T-cell (primary cell): ENCODE measurements at regions not wholly inside any gene's neighbourhood (a gene's known extent, or its start where the extent isn't known, plus 50 kb on each side); places are given as distances from the start of the nearest gene placed in this dataset.
"Not testable (repeated sequence)": the region's sequence is repeated elsewhere in the genome, so short reads cannot be mapped to it uniquely, and the experiment has no call there.

Experiments used
- ATAC-seq, 4 experiments: fragments of 200-7000 bp in 3 of 4; fragments of 150-1000 bp in 1 of 4; cut with Tn5 transposase; replicated peaks in 1 of 4; 1 replicate in 3 of 4; 2 replicates in 1 of 4; pipeline ENCODE4 v1.10.0; 2021; ENCODE audit warnings: moderate library complexity in 3 of 4, mild to moderate bottlenecking in 2 of 4, moderate number of reproducible peaks in 1 of 4
- CTCF ChIA-PET, 2 donors: fragments of 300-600 bp; sonication (Branson Sonifier 250); formaldehyde crosslinking; loops; one replicate each; lab custom pipeline; 2022; ENCODE audit warnings: antibody characterized with exemption in 2 of 2; lab: Charles Lee
- POLR2A ChIA-PET, 2 donors: fragments of 300-600 bp; sonication (Branson Sonifier 250); formaldehyde crosslinking; loops; one replicate each; lab custom pipeline; 2022; ENCODE audit warnings: antibody characterized with exemption in 2 of 2; lab: Charles Lee
- DNase-seq, 35 experiments: peaks; one replicate each; pipeline versions ENCODE4 v3.0.0 to v3.0.0-alpha.2; 2013 to 2023
- H3K27ac ChIP-seq: one replicate; pipeline ENCODE4 v1.5.1; 2013; ENCODE audit warnings: low read length
- H3K27me3 ChIP-seq, 2 experiments: replicated peaks in 1 of 2; 1 replicate in 1 of 2; 2 replicates in 1 of 2; pipeline versions ENCODE4 v1.6.1 to v1.7.0; 2013; ENCODE audit warnings: low read length in 1 of 2, mixed read lengths in 1 of 2; ENCODE audit not compliant: control insufficient read depth in 2 of 2, insufficient read depth in 2 of 2; ENCODE audit errors: extremely low read depth in 1 of 2
- H3K36me3 ChIP-seq, 2 donors: 1 replicate in 1 of 2; 2 replicates in 1 of 2; pipeline versions ENCODE4 v1.6.1 to v1.7.0; 2013; ENCODE audit warnings: low read length in 1 of 2; ENCODE audit not compliant: control insufficient read depth in 2 of 2, insufficient read depth in 1 of 2; ENCODE audit errors: extremely low read depth in 1 of 2
- H3K4me1 ChIP-seq, 2 experiments: 1 replicate in 1 of 2; 2 replicates in 1 of 2; pipeline versions ENCODE4 v1.6.1 to v1.7.0; 2013; ENCODE audit warnings: low read length in 2 of 2, mixed read lengths in 1 of 2; ENCODE audit not compliant: insufficient read depth in 2 of 2, control insufficient read depth in 1 of 2; ENCODE audit errors: extremely low read depth in 1 of 2
- H3K4me3 ChIP-seq, 2 donors: 1 replicate in 1 of 2; 2 replicates in 1 of 2; pipeline versions ENCODE4 v1.5.1 to v1.7.0; 2013; ENCODE audit warnings: mild to moderate bottlenecking in 2 of 2, low read length in 1 of 2, moderate library complexity in 1 of 2; ENCODE audit not compliant: control insufficient read depth in 1 of 2; ENCODE audit errors: extremely low read depth in 1 of 2
- H3K9me3 ChIP-seq: 2 replicates; pipeline ENCODE4 v1.7.0; 2013
- H3K27ac Mint-ChIP-seq, 2 donors: one replicate each; pipeline ENCODE4 v1.8.0; 2020 to 2021; ENCODE audit warnings: mild to moderate bottlenecking in 2 of 2, mixed read lengths in 2 of 2
- H3K27me3 Mint-ChIP-seq, 2 donors: one replicate each; pipeline ENCODE4 v1.8.0; 2021 to 2022; ENCODE audit warnings: mixed read lengths in 2 of 2
- H3K36me3 Mint-ChIP-seq: one replicate; pipeline ENCODE4 v1.8.0; 2021; ENCODE audit warnings: mixed read lengths
- H3K4me1 Mint-ChIP-seq, 3 donors: one replicate each; pipeline ENCODE4 v1.8.0; 2020 to 2022; ENCODE audit warnings: mixed read lengths in 3 of 3, mild to moderate bottlenecking in 1 of 3
- H3K4me3 Mint-ChIP-seq, 3 donors: one replicate each; pipeline ENCODE4 v1.8.0; 2020 to 2022; ENCODE audit warnings: mild to moderate bottlenecking in 3 of 3, mixed read lengths in 3 of 3, moderate library complexity in 3 of 3
- H3K9me3 Mint-ChIP-seq, 3 donors: one replicate each; pipeline ENCODE4 v1.8.0; 2020 to 2022; ENCODE audit warnings: mixed read lengths in 3 of 3
- WGBS: methylation state at CpG from one replicate; pipeline ENCODE4 v1.1.5; 2013; ENCODE audit warnings: missing lambda C conversion rate; ENCODE audit not compliant: insufficient coverage; 5-methylcytosine and 5-hydroxymethylcytosine counted together

DNA sequence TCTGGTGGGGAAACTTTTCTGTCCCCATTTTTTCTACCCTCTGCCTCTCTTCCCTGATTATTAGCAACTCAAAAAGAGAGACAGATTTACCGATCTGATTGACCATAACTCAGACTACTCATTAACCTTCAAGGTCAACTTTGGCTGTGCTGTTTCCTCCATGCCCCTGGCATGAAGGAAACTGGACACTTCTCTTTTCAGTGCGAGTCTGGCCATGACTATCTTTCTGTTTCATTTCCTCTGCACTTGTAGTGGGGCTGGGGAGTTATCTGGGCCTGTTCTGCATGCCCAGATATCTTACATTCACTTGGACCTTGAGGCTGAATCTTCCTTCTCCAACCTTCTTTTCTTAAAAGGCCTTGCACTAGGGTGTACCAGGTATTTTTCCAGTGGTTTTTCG, 76.9 kb upstream of the SLCO2A1 start:
- Mint-ChIP-seq H3K4me3 (no peak overlapping the region), H3K27me3 (peaks cover 4 to 22% of the 10 kb centered on the region in 2 donors), H3K36me3 (peaks cover 6% of the 10 kb centered on the region), H3K27ac (no peak overlapping the region), H3K4me1 (peaks cover 0 to 8% (median 3%) of the 10 kb centered on the region in 3 donors), H3K9me3 (peaks cover 9 to 24% (median 14%) of the 10 kb centered on the region in 3 donors)
- WGBS = 83% methylated on average over 1 of the region's 3 CpGs
- CTCF ChIA-PET = no interaction called here
- H3K27ac ChIP-seq = no peak overlapping the region
- DNase-seq = no peak
- POLR2A ChIA-PET = no interaction called here
- peaks cover 0 to 9% of the 10 kb centered on the region in 2 experiments for H3K27me3 ChIP-seq
- ATAC-seq = no peak
- H3K36me3 ChIP-seq = no peaks in the 10 kb centered on the region
- no peak overlapping the region for H3K4me3 ChIP-seq
- H3K4me1 ChIP-seq = no peaks in the 10 kb centered on the region
- no peaks in the 10 kb centered on the region for H3K9me3 ChIP-seq

DNA sequence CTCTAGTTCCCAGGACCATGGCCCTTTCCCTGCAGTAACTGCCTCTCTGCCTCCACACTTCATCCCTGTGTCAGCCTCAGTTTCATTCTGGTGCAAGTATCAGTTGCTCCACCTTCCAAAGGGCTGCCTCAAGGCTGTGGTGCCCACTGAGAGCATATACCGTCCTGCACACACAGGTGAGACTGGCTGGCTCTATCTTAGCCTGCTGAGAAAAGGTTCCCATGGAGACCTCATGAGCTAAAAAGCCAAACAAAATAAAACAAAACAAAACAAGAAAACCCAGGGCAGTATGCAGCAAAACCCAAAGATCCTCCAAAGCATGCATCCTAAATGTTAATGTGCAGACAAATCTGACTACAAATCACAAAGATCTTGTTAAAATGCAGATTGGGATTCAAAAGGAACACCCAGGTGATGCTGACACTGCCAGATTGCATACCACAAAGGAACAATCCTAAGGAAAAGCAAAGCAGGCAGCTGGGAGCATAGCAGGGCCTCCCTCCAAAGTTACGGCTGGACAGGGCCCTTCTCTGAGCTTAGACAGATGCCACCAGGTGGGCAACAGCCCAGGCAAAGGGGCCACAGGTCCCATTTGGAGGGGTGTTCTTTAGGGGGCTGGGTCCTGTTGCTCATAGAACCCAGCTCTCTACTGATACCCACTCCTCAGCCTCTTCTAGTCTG, 76.3 kb upstream of the SLCO2A1 start:
- peaks cover 6% of the 10 kb centered on the region for H3K36me3 Mint-ChIP-seq
- peaks cover 0 to 8% (median 3%) of the 10 kb centered on the region in 3 donors for H3K4me1 Mint-ChIP-seq
- H3K27me3 Mint-ChIP-seq = peaks cover 4 to 22% of the 10 kb centered on the region in 2 donors
- H3K4me3 ChIP-seq = no peak overlapping the region
- ATAC-seq (no peak), DNase-seq (no peak)
- H3K9me3 ChIP-seq = no peaks in the 10 kb centered on the region
- CTCF ChIA-PET = no interaction called here
- 70% methylated on average over 2 of the region's 2 CpGs for WGBS
- no peak overlapping the region for H3K27ac Mint-ChIP-seq
- H3K9me3 Mint-ChIP-seq = peaks cover 9 to 24% (median 14%) of the 10 kb centered on the region in 3 donors
- H3K4me1 ChIP-seq = no peaks in the 10 kb centered on the region
- POLR2A ChIA-PET = no interaction called here
- no peaks in the 10 kb centered on the region for H3K36me3 ChIP-seq
- H3K4me3 Mint-ChIP-seq = no peak overlapping the region
- H3K27me3 ChIP-seq = peaks cover 0 to 9% of the 10 kb centered on the region in 2 experiments
- no peak overlapping the region for H3K27ac ChIP-seq

DNA sequence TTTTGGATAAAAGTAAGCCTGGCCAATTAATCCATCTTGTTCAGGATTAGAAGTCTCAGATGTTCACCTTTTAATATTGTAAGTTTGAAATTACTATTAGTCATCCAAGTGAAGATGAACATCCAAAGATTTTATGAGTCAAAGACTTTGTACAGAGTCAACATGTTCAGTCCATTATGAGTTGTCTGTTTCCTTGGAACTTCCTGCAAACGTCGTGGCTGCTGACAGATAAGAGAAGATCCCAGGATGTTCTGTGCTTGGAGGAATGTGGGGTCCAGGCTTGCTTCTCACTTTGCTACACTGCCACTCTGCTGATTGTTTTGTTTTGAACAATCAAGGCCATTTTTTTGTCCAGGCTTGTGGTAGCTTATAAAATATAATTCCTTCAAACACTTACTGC, 74.3 kb upstream of the SLCO2A1 start:
- peaks cover 0 to 8% (median 3%) of the 10 kb centered on the region in 3 donors for H3K4me1 Mint-ChIP-seq
- no CpG with 5 or more reads among the region's 2 CpGs for WGBS
- no peak for ATAC-seq

DNA sequence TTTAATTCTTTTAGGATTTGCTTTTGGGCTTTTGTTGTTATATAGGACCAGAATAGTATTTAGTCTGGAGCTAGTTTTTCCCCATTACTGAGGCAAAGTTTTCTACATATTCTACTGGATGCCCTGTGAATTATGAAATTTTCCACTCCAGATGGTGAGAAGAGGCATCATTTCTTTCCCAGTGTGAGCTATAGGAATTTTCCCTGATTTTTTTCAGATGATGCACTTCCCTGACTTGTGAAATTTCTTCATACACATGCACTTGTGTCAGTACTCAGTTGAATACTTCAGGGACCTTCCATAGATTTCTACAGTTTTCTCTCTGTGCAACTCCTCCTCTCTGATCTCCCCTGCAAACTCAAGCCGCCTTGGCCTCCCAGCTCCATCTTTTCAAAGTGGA, 73.7 kb upstream of the SLCO2A1 start:
- POLR2A ChIA-PET = no interaction called here
- no peak for ATAC-seq

More for the DNA sequence above, 74.3 kb upstream of the SLCO2A1 start:
- Histone ChIP-seq H3K36me3 (no peaks in the 10 kb centered on the region), H3K9me3 (no peaks in the 10 kb centered on the region), H3K4me3 (no peak overlapping the region), H3K4me1 (no peaks in the 10 kb centered on the region), H3K27ac (no peak overlapping the region), H3K27me3 (peaks cover 0 to 9% of the 10 kb centered on the region in 2 experiments)
- CTCF ChIA-PET = no interaction called here
- no peak overlapping the region for H3K4me3 Mint-ChIP-seq
- peaks cover 15 to 28% (median 18%) of the 10 kb centered on the region in 3 donors for H3K9me3 Mint-ChIP-seq
- POLR2A ChIA-PET = no interaction called here
- H3K27me3 Mint-ChIP-seq = peaks cover 4 to 22% of the 10 kb centered on the region in 2 donors
- peaks cover 4% of the 10 kb centered on the region for H3K36me3 Mint-ChIP-seq
- no peak overlapping the region for H3K27ac Mint-ChIP-seq
- no peak for DNase-seq

DNA sequence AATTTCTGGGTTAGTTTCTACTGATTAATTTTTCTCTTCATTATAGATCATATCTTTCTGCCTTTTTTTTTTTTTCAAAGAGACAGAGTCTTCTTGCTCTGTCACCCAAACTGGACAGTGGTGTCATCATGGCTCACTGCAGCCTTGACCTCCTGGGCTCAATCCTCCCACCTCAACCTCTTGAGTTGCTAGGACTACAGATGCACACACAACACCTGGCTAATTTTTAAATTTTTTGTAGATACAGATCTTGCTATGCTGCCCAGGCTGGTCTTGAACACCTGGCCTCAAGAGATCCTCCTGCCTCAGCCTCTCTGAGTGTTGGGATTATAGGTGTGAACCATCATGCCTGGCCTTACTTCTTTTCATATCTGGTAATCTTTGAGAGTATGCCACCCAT, 73.3 kb upstream of the SLCO2A1 start:
- no peak overlapping the region for H3K27ac ChIP-seq
- ATAC-seq (no peak), DNase-seq (no peak)
- Mint-ChIP-seq H3K27ac (no peak overlapping the region), H3K9me3 (peaks cover 15 to 28% (median 26%) of the 10 kb centered on the region in 3 donors), H3K4me3 (no peak overlapping the region), H3K4me1 (peaks cover 0 to 7% (median 3%) of the 10 kb centered on the region in 3 donors), H3K36me3 (peaks cover 4% of the 10 kb centered on the region), H3K27me3 (peaks cover 4 to 22% of the 10 kb centered on the region in 2 donors)
- H3K36me3 ChIP-seq = no peaks in the 10 kb centered on the region
- POLR2A ChIA-PET = no interaction called here
- peaks cover 0 to 9% of the 10 kb centered on the region in 2 experiments for H3K27me3 ChIP-seq
- CTCF ChIA-PET = no interaction called here
- H3K9me3 ChIP-seq = no peaks in the 10 kb centered on the region
- H3K4me3 ChIP-seq = no peak overlapping the region
- no peaks in the 10 kb centered on the region for H3K4me1 ChIP-seq

More for the DNA sequence above, 73.7 kb upstream of the SLCO2A1 start:
- Histone ChIP-seq H3K4me1 (no peaks in the 10 kb centered on the region), H3K9me3 (no peaks in the 10 kb centered on the region), H3K4me3 (no peak overlapping the region), H3K27me3 (peaks cover 0 to 9% of the 10 kb centered on the region in 2 experiments), H3K27ac (no peak overlapping the region), H3K36me3 (no peaks in the 10 kb centered on the region)
- CTCF ChIA-PET = no interaction called here
- Mint-ChIP-seq H3K27me3 (peaks cover 4 to 22% of the 10 kb centered on the region in 2 donors), H3K4me1 (peaks cover 0 to 8% (median 3%) of the 10 kb centered on the region in 3 donors), H3K27ac (no peak overlapping the region), H3K4me3 (no peak overlapping the region), H3K9me3 (peaks cover 15 to 28% (median 23%) of the 10 kb centered on the region in 3 donors), H3K36me3 (peaks cover 4% of the 10 kb centered on the region)
- DNase-seq = no peak
- no CpG with 5 or more reads among the region's 1 CpG for WGBS

DNA sequence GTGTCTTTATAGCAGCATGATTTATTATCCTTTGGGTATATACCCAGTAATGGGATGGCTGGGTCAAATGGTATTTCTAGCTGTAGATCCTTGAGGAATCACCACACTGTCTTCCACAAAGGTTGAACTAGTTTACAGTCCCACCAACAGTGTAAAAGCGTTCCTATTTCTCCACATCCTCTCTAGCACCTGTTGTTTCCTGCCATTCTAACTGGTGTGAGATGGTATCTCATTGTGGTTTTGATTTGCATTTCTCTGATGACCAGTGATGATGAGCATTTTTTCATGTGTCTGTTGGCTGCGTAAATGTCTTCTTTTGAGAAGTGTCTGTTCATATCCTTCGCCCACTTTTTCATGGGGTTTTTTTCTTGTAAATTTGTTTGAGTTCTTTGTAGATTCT, 66.5 kb upstream of the SLCO2A1 start:
- H3K27ac ChIP-seq, H3K36me3 Mint-ChIP-seq, H3K36me3 ChIP-seq, H3K27ac Mint-ChIP-seq, H3K27me3 Mint-ChIP-seq, H3K4me1 Mint-ChIP-seq, H3K4me3 ChIP-seq, H3K4me1 ChIP-seq, ATAC-seq, CTCF ChIA-PET, H3K4me3 Mint-ChIP-seq, POLR2A ChIA-PET, DNase-seq, H3K27me3 ChIP-seq, H3K9me3 ChIP-seq: not testable (repeated sequence)
- peaks cover 14 to 20% (median 18%) of the 10 kb centered on the region in 3 donors for H3K9me3 Mint-ChIP-seq
- no CpG with 5 or more reads among the region's 3 CpGs for WGBS
